ENCODE measurements at regions not wholly inside any gene's neighbourhood (a gene's known extent, or its start where the extent isn't known, plus 50 kb on each side); places are given as distances from the start of the nearest gene placed in this dataset.

DNA sequence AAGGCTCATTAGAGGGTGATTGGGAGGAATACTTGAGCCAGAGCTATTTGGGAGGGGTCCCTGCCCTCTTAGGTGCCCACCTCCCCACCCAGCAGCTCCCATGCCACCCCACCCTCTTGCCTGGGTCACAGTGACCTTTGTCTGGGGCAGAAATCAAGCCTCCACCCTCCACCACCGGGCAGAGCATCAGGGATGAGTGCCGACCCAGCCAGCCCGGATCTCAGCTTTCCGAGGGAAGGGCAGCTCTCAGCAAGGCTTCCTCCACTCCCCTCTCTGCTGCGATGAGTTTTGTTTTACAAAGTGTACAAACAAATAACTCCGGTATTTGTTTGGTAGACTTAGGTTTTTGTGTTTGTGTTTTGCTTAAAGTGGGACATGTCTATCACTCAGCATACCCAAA, 136.7 kb upstream of the CST7 start:
- Histone ChIP-seq H3K9me3 (no peaks in the 10 kb centered on the region), H3K27ac (no peak overlapping the region), H3K36me3 (no peaks in the 10 kb centered on the region), H3K4me1 (peaks cover 0 to 13% (median 0%) of the 10 kb centered on the region in 6 donors), H3K27me3 (replicated peaks in 1 of 7) (peaks cover 0 to 7% (median 0%) of the 10 kb centered on the region in 7 donors), H3K4me3 (no peak overlapping the region)
- 47 to 89% (median 74%) methylated on average over 6 of the region's 6 CpGs for WGBS, 5 donors
- no peak for TF ChIP-seq POLR2AphosphoS5 (IDR thresholded peaks at IDR 0.05)
- peak; percentile 64 for DNase-seq
- intact Hi-C loops (cut with DNase I; ENCODE audit: low total_unique reads), result no loop called here

DNA sequence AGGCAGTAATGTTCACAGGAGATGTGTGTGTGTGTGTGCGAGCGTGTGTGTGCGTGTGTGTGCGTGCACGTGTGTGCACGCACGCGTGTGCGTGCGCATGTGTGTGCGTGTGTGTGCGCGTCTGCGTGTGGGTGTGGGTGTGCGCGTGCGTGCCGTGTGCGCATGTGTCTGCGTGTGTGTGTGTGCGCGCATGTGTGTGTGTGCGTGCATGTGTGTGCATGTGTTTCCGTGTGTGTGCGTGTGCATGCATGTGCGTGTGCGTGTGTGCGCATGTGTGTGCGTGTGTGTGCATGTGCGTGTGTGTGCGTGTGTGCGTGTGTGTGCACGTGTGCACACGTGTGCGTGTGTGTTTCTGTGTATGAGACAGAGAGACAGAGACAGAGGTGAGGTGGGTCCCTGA, 136.0 kb upstream of the CST7 start:
- H3K36me3 ChIP-seq, result no peaks in the 10 kb centered on the region
- TF ChIP-seq CTCF (IDR thresholded peaks at IDR 0.05 in 8 of 11, conservative IDR thresholded peaks at IDR 0.05 in 3 of 11) (no peak), POLR2AphosphoS5 (IDR thresholded peaks at IDR 0.05) (no peak), POLR2A (IDR thresholded peaks at IDR 0.05) (no peak)
- no peaks in the 10 kb centered on the region for H3K9me3 ChIP-seq
- intact Hi-C loops (cut with DNase I; ENCODE audit: low total_unique reads), result no loop called here
- H3K4me1 ChIP-seq, result peaks cover 0 to 17% (median 0%) of the 10 kb centered on the region in 6 donors
- no peak overlapping the region for H3K27ac ChIP-seq
- no peak overlapping the region for H3K4me3 ChIP-seq
- peak; percentile 56 for DNase-seq
- H3K27me3 ChIP-seq (replicated peaks in 1 of 7), result peaks cover 0 to 7% (median 0%) of the 10 kb centered on the region in 7 donors
- 84 to 93% (median 90%) methylated on average over 35 of the region's 35 CpGs for WGBS, 5 donors

- TF ChIP-seq POLR2AphosphoS5 (IDR thresholded peaks at IDR 0.05), result no peak
- no peak for TF ChIP-seq CTCF (IDR thresholded peaks at IDR 0.05 in 8 of 11, conservative IDR thresholded peaks at IDR 0.05 in 3 of 11)
- TF ChIP-seq POLR2A (IDR thresholded peaks at IDR 0.05), result no peak
- Histone ChIP-seq H3K27me3 (replicated peaks in 1 of 7) (peaks cover 0 to 7% (median 0%) of the 10 kb centered on the region in 7 donors), H3K4me3 (no peak overlapping the region), H3K9me3 (no peaks in the 10 kb centered on the region), H3K4me1 (peaks cover 0 to 18% (median 0%) of the 10 kb centered on the region in 6 donors), H3K36me3 (no peaks in the 10 kb centered on the region), H3K27ac (no peak overlapping the region)
- intact Hi-C loops (cut with DNase I; ENCODE audit: low total_unique reads), result no loop called here
- peak; percentile 36 for DNase-seq
- 76 to 80% (median 78%) methylated on average over 5 of the region's 5 CpGs for WGBS, 5 donors
Observed at GRCh38 chr20:24813496-24813895, 135.6 kb upstream of the CST7 start.

DNA sequence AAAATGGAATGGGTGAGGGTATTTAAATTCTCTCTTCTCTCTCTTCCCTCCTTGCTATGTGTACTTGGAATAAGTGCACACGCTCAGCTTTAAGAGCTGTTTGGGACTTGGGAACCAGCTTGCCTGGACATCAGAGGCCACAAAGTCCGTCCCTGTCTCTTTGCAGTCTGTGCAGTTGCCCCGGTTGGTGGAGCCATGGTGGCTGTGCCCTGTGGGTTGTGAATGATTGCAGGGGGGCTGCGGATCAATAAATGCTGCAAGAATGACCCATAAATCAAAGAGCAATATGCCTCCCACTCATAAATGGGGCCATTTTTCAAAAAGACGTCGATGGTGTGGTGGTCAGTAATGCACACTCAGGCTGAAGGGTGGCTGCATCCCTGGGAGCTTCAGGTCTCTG, 135.1 kb upstream of the CST7 start:
- H3K36me3 ChIP-seq, result no peaks in the 10 kb centered on the region
- H3K9me3 ChIP-seq, result no peaks in the 10 kb centered on the region
- H3K27me3 ChIP-seq (replicated peaks in 1 of 7), result peaks cover 0 to 7% (median 0%) of the 10 kb centered on the region in 7 donors
- no peak overlapping the region for H3K4me3 ChIP-seq
- peak; percentile 17 for DNase-seq
- 72 to 85% (median 83%) methylated on average over 6 of the region's 6 CpGs for WGBS, 5 donors
- no peak for TF ChIP-seq POLR2AphosphoS5 (IDR thresholded peaks at IDR 0.05)
- TF ChIP-seq CTCF (IDR thresholded peaks at IDR 0.05 in 8 of 11, conservative IDR thresholded peaks at IDR 0.05 in 3 of 11), result no peak
- TF ChIP-seq POLR2A (IDR thresholded peaks at IDR 0.05), result no peak
- intact Hi-C loops (cut with DNase I; ENCODE audit: low total_unique reads), result no loop called here
- peaks cover 0 to 22% (median 0%) of the 10 kb centered on the region in 6 donors for H3K4me1 ChIP-seq
- no peak overlapping the region for H3K27ac ChIP-seq
